H9 (cell line): ENCODE measurements at regions not wholly inside any gene's neighbourhood (a gene's known extent, or its start where the extent isn't known, plus 50 kb on each side); places are given as distances from the start of the nearest gene placed in this dataset.

ENCODE experiments used
- DNase-seq: peaks from one replicate; pipeline ENCODE4 v3.0.0-alpha.2; 2017
- H2AFZ ChIP-seq: one replicate; pipeline ENCODE4 v1.6.1; 2013; ENCODE audit warnings: mild to moderate bottlenecking, low read length, control low read depth, moderate library complexity
- H2AK5ac ChIP-seq: 2 replicates; pipeline ENCODE4 v1.6.1; 2013; ENCODE audit warnings: low read length, control low read depth, mixed read lengths; ENCODE audit not compliant: insufficient read length
- H2BK120ac ChIP-seq: one replicate; pipeline ENCODE4 v1.6.1; 2013; ENCODE audit warnings: low read depth, mild to moderate bottlenecking, low read length, control low read depth, inconsistent platforms; ENCODE audit not compliant: poor library complexity, severe bottlenecking
- H2BK12ac ChIP-seq: 2 replicates; pipeline ENCODE4 v1.6.1; 2013; ENCODE audit warnings: low read length, control low read depth, mixed read lengths, low read depth; ENCODE audit not compliant: insufficient read length
- H2BK15ac ChIP-seq: 2 replicates; pipeline ENCODE4 v1.6.1; 2013; ENCODE audit warnings: low read depth, low read length, control low read depth
- H2BK20ac ChIP-seq: one replicate; pipeline ENCODE4 v1.6.1; 2013; ENCODE audit warnings: low read depth, mild to moderate bottlenecking, low read length, control low read depth, inconsistent platforms; ENCODE audit not compliant: poor library complexity, severe bottlenecking
- H2BK5ac ChIP-seq: 2 replicates; pipeline ENCODE4 v1.6.1; 2013; ENCODE audit warnings: low read length, control low read depth, mixed read lengths; ENCODE audit not compliant: insufficient read length
- H3K14ac ChIP-seq: 2 replicates; pipeline ENCODE4 v1.6.1; 2013; ENCODE audit warnings: low read length, control low read depth; ENCODE audit not compliant: insufficient read depth
- H3K18ac ChIP-seq: 2 replicates; pipeline ENCODE4 v1.6.1; 2013; ENCODE audit warnings: low read depth, mild to moderate bottlenecking, mixed read lengths, low read length, control low read depth; ENCODE audit not compliant: insufficient read length
- H3K23ac ChIP-seq: 2 replicates; pipeline ENCODE4 v1.6.1; 2013; ENCODE audit warnings: low read length, control low read depth, mixed read lengths, low read depth; ENCODE audit not compliant: insufficient read length
- H3K23me2 ChIP-seq: 2 replicates; pipeline ENCODE4 v1.6.1; 2013; ENCODE audit warnings: low read depth, mild to moderate bottlenecking, mixed read lengths, low read length, control low read depth; ENCODE audit not compliant: insufficient read length, poor library complexity, severe bottlenecking
- H3K27ac ChIP-seq: 2 replicates; pipeline ENCODE4 v1.5.1; 2013; ENCODE audit warnings: low read length, control low read depth, mixed read lengths, low read depth; ENCODE audit not compliant: insufficient read length
- H3K27me3 ChIP-seq: 2 replicates; pipeline ENCODE4 v1.6.1; 2013; ENCODE audit warnings: low read length, control low read depth, inconsistent platforms; ENCODE audit not compliant: insufficient read depth
- H3K4ac ChIP-seq: 2 replicates; pipeline ENCODE4 v1.6.1; 2013; ENCODE audit warnings: low read depth, mild to moderate bottlenecking, control low read depth, inconsistent platforms, low read length, moderate library complexity
- H3K4me1 ChIP-seq: 2 replicates; pipeline ENCODE4 v1.6.1; 2013; ENCODE audit warnings: low read length, control low read depth, inconsistent platforms; ENCODE audit not compliant: insufficient read depth
- H3K4me2 ChIP-seq: 2 replicates; pipeline ENCODE4 v1.6.1; 2013; ENCODE audit warnings: low read length, control low read depth, mixed read lengths; ENCODE audit not compliant: insufficient read length, insufficient read depth
- H3K56ac ChIP-seq: 2 replicates; pipeline ENCODE4 v1.6.1; 2013; ENCODE audit warnings: low read depth, mild to moderate bottlenecking, mixed read lengths, low read length, control low read depth; ENCODE audit not compliant: insufficient read length
- H3K79me1 ChIP-seq: 2 replicates; pipeline ENCODE4 v1.6.1; 2013; ENCODE audit warnings: low read depth, mild to moderate bottlenecking, moderate library complexity, low read length, control low read depth, inconsistent platforms; ENCODE audit not compliant: insufficient read depth, poor library complexity, severe bottlenecking
- H3K79me2 ChIP-seq: 2 replicates; pipeline ENCODE4 v1.6.1; 2013; ENCODE audit warnings: low read length, control low read depth, inconsistent platforms; ENCODE audit not compliant: insufficient read depth
- H3K9ac ChIP-seq: 2 replicates; pipeline ENCODE4 v1.6.1; 2013; ENCODE audit warnings: low read length, control low read depth, mixed read lengths; ENCODE audit not compliant: insufficient read length; ENCODE audit errors: extremely low read depth
- H3K9me3 ChIP-seq: one replicate; pipeline ENCODE4 v1.6.1; 2013; ENCODE audit warnings: low read depth, low read length, inconsistent platforms; ENCODE audit not compliant: control insufficient read depth
- H3T11ph ChIP-seq: one replicate; pipeline ENCODE4 v1.6.1; 2013; ENCODE audit warnings: mild to moderate bottlenecking, low read length, control low read depth, inconsistent platforms
- H4K20me1 ChIP-seq: one replicate; pipeline ENCODE4 v1.6.1; 2013; ENCODE audit not compliant: control insufficient read depth, insufficient read length, insufficient read depth
- H4K5ac ChIP-seq: 2 replicates; pipeline ENCODE4 v1.6.1; 2013; ENCODE audit warnings: low read depth, mild to moderate bottlenecking, mixed read lengths, low read length, control low read depth; ENCODE audit not compliant: insufficient read length
- H4K8ac ChIP-seq: replicated peaks from 2 replicates; pipeline ENCODE4 v1.6.1; 2013; ENCODE audit warnings: low read length, control low read depth, mixed read lengths, low read depth; ENCODE audit not compliant: insufficient read length
- H4K91ac ChIP-seq: 2 replicates; pipeline ENCODE4 v1.6.1; 2013; ENCODE audit warnings: low read depth, mild to moderate bottlenecking, moderate library complexity, mixed read lengths, low read length, control low read depth; ENCODE audit not compliant: insufficient read length
- H3K27ac Mint-ChIP-seq, 3 experiments: 2 replicates in 2 of 3; 3 replicates in 1 of 3; pipeline ENCODE4 v1.8.0; 2020 to 2021; ENCODE audit warnings: mixed read lengths in 3 of 3, mild to moderate bottlenecking in 1 of 3, moderate library complexity in 1 of 3
- H3K27me3 Mint-ChIP-seq: 2 replicates; pipeline ENCODE4 v1.8.0; 2021; ENCODE audit warnings: low read depth, mild to moderate bottlenecking, moderate library complexity, mixed read lengths
- H3K36me3 Mint-ChIP-seq, 3 experiments: 2 replicates in 2 of 3; 3 replicates in 1 of 3; pipeline ENCODE4 v1.8.0; 2020 to 2021; ENCODE audit warnings: low read depth in 3 of 3, mixed read lengths in 3 of 3; ENCODE audit not compliant: insufficient read depth in 1 of 3
- H3K4me1 Mint-ChIP-seq, 2 experiments: 2 replicates each; pipeline ENCODE4 v1.8.0; 2020; ENCODE audit warnings: mixed read lengths in 2 of 2
- H3K4me3 Mint-ChIP-seq, 2 experiments: 2 replicates in 1 of 2; 3 replicates in 1 of 2; pipeline ENCODE4 v1.8.0; 2020 to 2021; ENCODE audit warnings: mild to moderate bottlenecking in 2 of 2, mixed read lengths in 2 of 2, moderate library complexity in 1 of 2
- H3K9me3 Mint-ChIP-seq, 2 experiments: 2 replicates in 1 of 2; 3 replicates in 1 of 2; pipeline ENCODE4 v1.8.0; 2020; ENCODE audit warnings: mild to moderate bottlenecking in 2 of 2, mixed read lengths in 2 of 2, moderate library complexity in 1 of 2
- CTCF ChIP-seq: fragments of 200-600 bp; sonication (generic); conservative IDR thresholded peaks from 3 replicates; pipeline ENCODE4 v1.8.0; 2021; ENCODE audit warnings: antibody characterized with exemption, mild to moderate bottlenecking
- WGBS: extraction: QIAGEN DNeasy Blood & Tissue Kit; methylation state at CpG from one replicate; pipeline ENCODE4 v1.1.7; 2013; ENCODE audit warnings: missing lambda C conversion rate, low lambda C conversion rate, mixed read lengths; ENCODE audit not compliant: insufficient read length; ENCODE audit errors: extremely low coverage; 5-methylcytosine and 5-hydroxymethylcytosine counted together

GRCh38 chr13:111946214-111946613 lies 120.7 kb upstream of the SOX1 start:
- no peak overlapping the region for H2AK5ac ChIP-seq
- Mint-ChIP-seq H3K9me3 (peaks cover 10 to 11% of the 10 kb centered on the region in 2 experiments), H3K4me1 (no peaks in the 10 kb centered on the region), H3K27ac (no peak overlapping the region), H3K4me3 (no peak overlapping the region), H3K27me3 (peaks cover 25% of the 10 kb centered on the region), H3K36me3 (peaks cover 3 to 5% (median 5%) of the 10 kb centered on the region in 3 experiments; a peak in 6 of 7 replicates)
- H2BK5ac ChIP-seq: no peak overlapping the region
- H2BK12ac ChIP-seq: no peak overlapping the region
- no peak for DNase-seq
- H3K79me1 ChIP-seq: no peaks in the 10 kb centered on the region
- no peak overlapping the region for H3T11ph ChIP-seq
- no peak overlapping the region for H2BK15ac ChIP-seq
- H2BK120ac ChIP-seq: no peak overlapping the region
- peaks cover 8% of the 10 kb centered on the region for H3K9me3 ChIP-seq
- no peak overlapping the region for H4K91ac ChIP-seq
- no peak overlapping the region for H3K4me2 ChIP-seq
- H4K20me1 ChIP-seq: no peaks in the 10 kb centered on the region
- WGBS: no CpG with 5 or more reads among the region's 10 CpGs
- no peak overlapping the region for H3K18ac ChIP-seq
- no peak overlapping the region for H4K5ac ChIP-seq
- H3K56ac ChIP-seq: no peak overlapping the region
- no peak overlapping the region for H2AFZ ChIP-seq
- no peaks in the 10 kb centered on the region for H3K4me1 ChIP-seq
- no peak overlapping the region for H3K27ac ChIP-seq
- no peak overlapping the region for H3K23ac ChIP-seq
- H3K4ac ChIP-seq: no peak overlapping the region
- H2BK20ac ChIP-seq: no peak overlapping the region
- no peak overlapping the region for H4K8ac ChIP-seq
- TF ChIP-seq CTCF: no peak
- no peaks in the 10 kb centered on the region for H3K79me2 ChIP-seq
- no peak overlapping the region for H3K14ac ChIP-seq
- no peaks in the 10 kb centered on the region for H3K23me2 ChIP-seq
- H3K27me3 ChIP-seq: no peaks in the 10 kb centered on the region
- no peak overlapping the region for H3K9ac ChIP-seq
